Keratinocyte (primary cell): ENCODE measurements at regions not wholly inside any gene's neighbourhood (a gene's known extent, or its start where the extent isn't known, plus 50 kb on each side); places are given as distances from the start of the nearest gene placed in this dataset.
"Not testable (repeated sequence)": the region's sequence is repeated elsewhere in the genome, so short reads cannot be mapped to it uniquely, and the experiment has no call there.

Experiments used
- CTCF ChIP-seq, 3 experiments: IDR thresholded peaks in 1 of 3; conservative IDR thresholded peaks in 1 of 3; optimal IDR thresholded peaks in 1 of 3; 2 replicates in 2 of 3; 3 replicates in 1 of 3; pipeline versions ENCODE3 to v1.5.1; 2011; ENCODE audit warnings: low read length in 3 of 3, mild to moderate bottlenecking in 3 of 3, moderate library complexity in 2 of 3, control low read depth in 1 of 3, inconsistent platforms in 1 of 3; ENCODE audit not compliant: insufficient read depth in 2 of 3; ENCODE audit errors: extremely low read depth in 1 of 3
- EZH2 ChIP-seq: IDR thresholded peaks from one replicate; pipeline ENCODE4 v1.6.1; 2012; ENCODE audit warnings: inconsistent platforms, mild to moderate bottlenecking, low read length, moderate library complexity

GRCh38 chr2:87917194-87917593, 91.6 kb upstream of the RGPD2 start:
- TF ChIP-seq CTCF (optimal IDR thresholded peaks at IDR 0.05 in 1 of 3, IDR thresholded peaks at IDR 0.05 in 1 of 3, conservative IDR thresholded peaks at IDR 0.05 in 1 of 3; ENCODE audit: extremely low read depth in 1 of 3, insufficient read depth in 2 of 3, low read length in 3 of 3); EZH2: not testable (repeated sequence)
